Neural cell (in vitro differentiated cells): ENCODE measurements at regions not wholly inside any gene's neighbourhood (a gene's known extent, or its start where the extent isn't known, plus 50 kb on each side); places are given as distances from the start of the nearest gene placed in this dataset.

Experiments used
- CTCF ChIP-seq: fragments of 450-650 bp; IDR thresholded peaks from 2 replicates; pipeline ENCODE4 v1.5.1; 2014; ENCODE audit warnings: antibody characterized with exemption, mild to moderate bottlenecking, moderate library complexity; ENCODE audit not compliant: poor library complexity, severe bottlenecking
- POLR2AphosphoS5 ChIP-seq: IDR thresholded peaks from 2 replicates; pipeline ENCODE4 v1.6.1; 2012

DNA sequence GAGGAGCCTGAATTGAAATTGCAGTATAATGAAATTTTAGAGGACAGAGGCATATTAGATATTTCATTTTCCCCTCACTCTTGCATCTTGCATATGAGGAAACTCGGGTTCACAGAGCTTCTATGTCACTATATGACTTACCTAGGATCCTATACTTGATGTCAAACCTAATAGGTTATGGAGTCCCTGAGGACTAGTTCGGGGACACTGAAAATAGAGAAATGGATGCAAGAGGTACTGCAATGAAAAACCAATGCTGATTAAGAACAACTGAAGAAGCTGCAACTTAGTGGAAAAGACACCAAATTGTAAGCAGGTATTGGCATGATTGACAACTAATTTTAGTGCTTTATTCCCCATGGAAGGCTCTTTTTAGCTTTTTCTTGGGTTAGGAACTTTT lies 210.1 kb downstream of the IKZF2 start:
- no peak for TF ChIP-seq CTCF
- TF ChIP-seq POLR2AphosphoS5: no peak
